ENCODE measurements at regions not wholly inside any gene's neighbourhood (a gene's known extent, or its start where the extent isn't known, plus 50 kb on each side); places are given as distances from the start of the nearest gene placed in this dataset.

DNA sequence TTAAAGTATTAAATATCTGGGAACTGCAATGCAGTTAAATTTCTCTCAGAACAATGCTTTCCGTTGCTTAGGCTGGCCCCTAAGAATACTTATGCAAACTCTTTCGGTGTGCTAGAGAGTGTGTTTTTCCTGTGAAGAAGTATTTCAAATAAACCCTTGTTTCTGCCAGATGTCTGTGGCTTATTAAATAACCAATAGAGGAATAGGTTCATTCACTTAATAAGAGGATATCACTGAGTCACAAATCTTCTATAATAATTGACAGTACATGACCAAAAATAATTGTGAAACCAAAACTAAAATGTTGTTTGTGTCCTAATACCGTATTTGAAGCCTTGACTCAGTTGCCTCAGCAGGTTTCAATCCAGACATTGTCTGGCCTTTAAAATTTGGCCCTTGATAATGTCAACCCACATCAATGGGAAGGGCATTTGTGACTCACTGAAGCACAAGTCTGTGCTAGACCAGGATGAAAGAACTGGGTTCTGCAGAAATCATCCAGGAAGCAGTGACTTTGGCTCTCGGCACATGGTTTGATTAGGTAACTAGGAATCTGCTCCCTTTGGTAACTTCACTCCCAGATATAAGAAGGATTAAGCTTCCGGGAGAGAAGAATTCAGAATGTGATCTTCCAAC is 104.2 kb upstream of the BARHL2 start:
- no peak for TF ChIP-seq POLR2AphosphoS5 (IDR thresholded peaks at IDR 0.05; ENCODE audit: insufficient read depth, low read depth, low read length)
- TF ChIP-seq, protein P1, sequence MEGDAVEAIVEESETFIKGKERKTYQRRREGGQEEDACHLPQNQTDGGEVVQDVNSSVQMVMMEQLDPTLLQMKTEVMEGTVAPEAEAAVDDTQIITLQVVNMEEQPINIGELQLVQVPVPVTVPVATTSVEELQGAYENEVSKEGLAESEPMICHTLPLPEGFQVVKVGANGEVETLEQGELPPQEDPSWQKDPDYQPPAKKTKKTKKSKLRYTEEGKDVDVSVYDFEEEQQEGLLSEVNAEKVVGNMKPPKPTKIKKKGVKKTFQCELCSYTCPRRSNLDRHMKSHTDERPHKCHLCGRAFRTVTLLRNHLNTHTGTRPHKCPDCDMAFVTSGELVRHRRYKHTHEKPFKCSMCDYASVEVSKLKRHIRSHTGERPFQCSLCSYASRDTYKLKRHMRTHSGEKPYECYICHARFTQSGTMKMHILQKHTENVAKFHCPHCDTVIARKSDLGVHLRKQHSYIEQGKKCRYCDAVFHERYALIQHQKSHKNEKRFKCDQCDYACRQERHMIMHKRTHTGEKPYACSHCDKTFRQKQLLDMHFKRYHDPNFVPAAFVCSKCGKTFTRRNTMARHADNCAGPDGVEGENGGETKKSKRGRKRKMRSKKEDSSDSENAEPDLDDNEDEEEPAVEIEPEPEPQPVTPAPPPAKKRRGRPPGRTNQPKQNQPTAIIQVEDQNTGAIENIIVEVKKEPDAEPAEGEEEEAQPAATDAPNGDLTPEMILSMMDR (IDR thresholded peaks at IDR 0.05; ENCODE audit: extremely low read depth in 1 of 2, insufficient read depth in 1 of 2, low read depth in 1 of 2, low read length in 2 of 2), result no peak
- no peak for TF ChIP-seq EZH2 (IDR thresholded peaks at IDR 0.05; ENCODE audit: borderline replicate concordance, low read depth, low read length, severe bottlenecking)
- no peak for TF ChIP-seq POLR2A (IDR thresholded peaks at IDR 0.05; ENCODE audit: low read depth, low read length)
- TF ChIP-seq GATA2 (IDR thresholded peaks at IDR 0.05; ENCODE audit: insufficient read depth, insufficient read length, low read depth, low read length), result no peak
- no peak for TF ChIP-seq MYC (IDR thresholded peaks at IDR 0.05; ENCODE audit: low read depth, low read length)
- no peak for TF ChIP-seq JUN (IDR thresholded peaks at IDR 0.05; ENCODE audit: borderline replicate concordance, insufficient read depth, insufficient read length, low read depth)
- TF ChIP-seq FOS (IDR thresholded peaks at IDR 0.05; ENCODE audit: borderline replicate concordance, insufficient read depth, low read length), result no peak
